Erythroblast (primary cell): ENCODE measurements at regions not wholly inside any gene's neighbourhood (a gene's known extent, or its start where the extent isn't known, plus 50 kb on each side); places are given as distances from the start of the nearest gene placed in this dataset.

Source experiments
- GATA1 ChIP-seq: IDR thresholded peaks from 2 replicates; pipeline ENCODE4 v1.6.1; 2011; ENCODE audit warnings: low read depth, mild to moderate bottlenecking, control low read depth, low read length, moderate library complexity
- POLR2A ChIP-seq: IDR thresholded peaks from 2 replicates; pipeline ENCODE4 v1.6.1; 2011; ENCODE audit warnings: mild to moderate bottlenecking, low read length

DNA sequence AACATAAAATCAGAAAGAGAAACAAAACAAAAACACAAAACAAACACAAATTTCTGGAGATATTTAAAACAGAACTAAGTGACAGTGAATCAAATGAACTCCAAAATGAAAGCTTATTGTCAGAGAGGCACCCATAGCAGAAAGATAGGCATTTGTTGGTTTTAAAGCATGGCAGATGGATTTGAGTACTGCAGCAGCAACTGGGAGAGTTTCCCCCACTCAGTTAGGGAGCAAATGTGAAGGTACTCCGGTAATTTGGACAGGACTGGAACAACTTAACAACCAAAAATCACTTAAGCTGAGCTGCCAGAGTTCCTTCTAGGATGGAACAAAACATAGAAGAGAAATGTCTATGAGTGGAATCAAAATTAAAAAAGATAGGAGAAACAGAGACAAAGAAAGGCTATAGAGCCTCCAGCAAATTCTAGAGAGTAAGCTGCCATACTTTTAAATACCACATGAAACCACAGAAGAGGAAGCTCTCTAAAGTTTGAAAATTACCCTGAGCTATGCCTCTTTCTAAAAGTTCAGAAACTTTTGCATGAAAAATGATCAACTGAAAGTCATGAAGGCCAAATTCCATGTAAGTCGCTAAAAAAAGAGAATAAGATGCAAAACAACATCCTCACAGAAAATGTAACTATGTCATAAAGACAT, 1248.3 kb upstream of the USP15 start:
- TF ChIP-seq POLR2A: no peak
- no peak for TF ChIP-seq GATA1
